Stimulated activated CD4-positive, alpha-beta T cell treated with anti-CD3 and anti-CD28 coated beads, Interleukin-2, amount 100 ng/mL, for 48 hours (primary cell): ENCODE measurements at regions not wholly inside any gene's neighbourhood (a gene's known extent, or its start where the extent isn't known, plus 50 kb on each side); places are given as distances from the start of the nearest gene placed in this dataset.
A peak's percentile ranks its signal among the peaks of the same experiment; 100 is the strongest.

ENCODE experiments used
- DNase-seq, 2 donors: peaks; one replicate each; pipeline ENCODE4 v3.0.0-alpha.2; 2020

- no peak for DNase-seq
Observed at GRCh38 chr10:128994598-128995143, 472.4 kb upstream of the MGMT start.

DNA sequence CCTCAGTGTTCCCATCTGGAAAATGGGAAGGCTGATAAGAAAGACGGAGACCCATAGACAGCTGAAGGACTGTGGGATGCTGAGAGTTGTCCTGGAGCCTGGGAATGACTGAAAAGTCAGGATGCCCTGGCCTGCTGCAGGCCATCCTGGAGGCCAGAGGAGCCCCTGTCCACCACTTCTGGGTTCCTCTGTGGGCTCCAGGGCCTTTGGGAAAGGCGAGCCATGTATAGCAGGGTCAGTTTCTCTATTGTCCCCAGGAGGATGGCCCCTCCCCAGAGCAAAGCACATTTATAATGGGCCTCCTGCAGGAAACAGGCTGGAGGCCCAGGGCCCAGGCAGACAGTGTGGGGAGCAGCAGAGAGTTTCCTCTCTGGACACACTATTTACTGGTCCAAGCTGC is 471.4 kb upstream of the MGMT start:
- DNase-seq = no peak

DNA sequence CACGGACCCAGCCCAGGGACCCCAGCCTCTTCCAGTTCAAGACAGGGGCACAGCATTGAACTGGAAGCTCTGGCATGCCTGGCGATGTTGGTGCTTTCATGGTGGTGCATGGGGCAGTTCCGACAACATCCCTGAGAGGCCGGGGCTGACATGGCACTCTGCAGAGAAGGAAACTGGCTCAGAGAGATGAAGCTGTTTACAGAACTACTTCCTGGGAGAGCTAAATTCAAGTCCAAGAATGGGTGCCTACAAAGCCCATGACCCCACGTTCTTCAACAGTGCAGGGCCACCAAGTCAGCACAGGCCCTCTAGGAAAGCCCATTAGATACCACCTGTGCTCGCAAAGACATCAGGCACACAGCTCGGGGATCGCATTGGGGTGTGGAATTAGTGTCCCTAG is 470.9 kb upstream of the MGMT start:
- no peak for DNase-seq

GRCh38 chr10:128998101-128998805 is 468.8 kb upstream of the MGMT start:
- DNase-seq = no peak

DNA sequence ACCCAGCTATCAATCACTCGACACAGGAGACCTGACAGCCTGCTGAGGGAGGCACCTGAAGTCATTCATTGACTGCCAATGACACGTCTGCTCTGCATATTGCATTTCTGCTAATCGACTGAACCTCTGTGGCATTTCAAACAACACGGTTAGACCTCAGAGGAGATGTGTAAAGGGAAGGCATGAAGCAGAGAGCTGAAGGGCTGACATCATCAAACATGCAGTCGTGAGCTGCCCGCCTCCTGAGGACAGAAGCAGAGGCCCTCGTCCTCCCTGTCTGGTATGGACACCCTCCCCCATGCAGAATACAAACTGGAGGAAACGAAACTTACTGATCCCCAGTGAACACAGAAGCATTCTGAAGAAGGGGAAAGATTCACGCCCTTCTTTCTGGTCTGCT is 462.6 kb upstream of the MGMT start:
- no peak for DNase-seq

GRCh38 chr10:129005080-129005479 is 462.0 kb upstream of the MGMT start:
- no peak for DNase-seq

DNA sequence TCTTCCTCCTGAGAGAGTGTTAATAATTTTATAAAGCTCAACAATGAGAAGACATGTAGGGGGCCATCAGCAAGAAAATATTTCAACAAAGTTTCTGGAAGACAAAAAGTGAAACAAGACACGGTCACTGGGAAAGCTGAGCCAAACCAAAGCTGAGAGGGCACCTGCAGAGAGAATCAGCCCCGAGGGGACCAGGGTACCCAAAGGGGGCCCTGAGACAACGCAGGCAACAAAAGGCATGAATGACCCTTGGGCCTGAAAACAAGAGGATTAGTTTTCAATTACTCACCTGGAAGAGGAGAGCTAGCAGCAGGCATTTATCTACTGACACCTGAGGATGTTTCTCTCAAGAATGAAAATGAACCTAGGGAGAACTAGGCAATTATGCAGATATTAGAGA is 461.2 kb upstream of the MGMT start:
- DNase-seq = no peak

DNA sequence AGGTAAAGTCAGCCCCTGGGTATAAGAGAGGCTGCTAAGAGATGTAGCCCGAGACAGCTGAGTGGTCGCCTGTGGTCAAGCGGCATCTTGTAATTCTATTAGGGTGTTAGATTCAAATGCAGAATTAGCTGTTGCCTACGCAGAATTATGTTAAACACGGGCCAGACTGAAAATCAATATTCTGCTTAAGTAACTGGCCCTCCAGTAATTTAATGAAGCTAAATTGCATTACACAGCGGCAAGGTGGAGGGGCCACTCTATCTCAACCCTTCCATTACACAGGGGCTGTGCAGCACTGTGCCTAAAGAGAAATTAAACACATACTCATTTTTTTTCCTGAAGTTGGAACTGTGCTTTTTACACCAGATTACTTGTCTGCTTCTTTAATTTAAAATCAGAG is 448.5 kb upstream of the MGMT start:
- DNase-seq = no peak

- DNase-seq = no peak
Observed at GRCh38 chr10:129020651-129021330, 446.2 kb upstream of the MGMT start.

- no peak for DNase-seq
Observed at GRCh38 chr10:129021594-129022304, 445.3 kb upstream of the MGMT start.

DNA sequence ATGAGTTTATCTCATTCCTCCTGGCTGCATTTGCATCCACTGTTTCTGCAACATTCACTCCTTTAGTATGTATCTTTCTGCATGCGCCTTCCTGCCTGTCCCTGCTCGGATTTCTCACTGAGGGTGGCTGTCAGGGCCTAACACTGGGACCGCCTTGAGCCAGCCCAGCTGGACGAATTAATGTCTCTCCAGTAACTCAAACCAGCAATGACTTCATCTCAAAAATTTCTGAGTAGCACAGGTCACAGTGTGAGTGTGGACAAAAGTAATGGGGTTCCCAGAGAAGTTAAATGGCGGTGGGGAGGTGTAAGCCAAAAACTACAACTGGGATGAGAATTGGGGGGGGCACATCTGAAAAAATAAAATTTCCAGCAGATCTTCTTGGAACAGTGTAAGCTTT is 444.0 kb upstream of the MGMT start:
- no peak for DNase-seq

- no peak for DNase-seq
Observed at GRCh38 chr10:129024046-129024445, 443.0 kb upstream of the MGMT start.

GRCh38 chr10:129025787-129026186 is 441.3 kb upstream of the MGMT start:
- no peak for DNase-seq

DNA sequence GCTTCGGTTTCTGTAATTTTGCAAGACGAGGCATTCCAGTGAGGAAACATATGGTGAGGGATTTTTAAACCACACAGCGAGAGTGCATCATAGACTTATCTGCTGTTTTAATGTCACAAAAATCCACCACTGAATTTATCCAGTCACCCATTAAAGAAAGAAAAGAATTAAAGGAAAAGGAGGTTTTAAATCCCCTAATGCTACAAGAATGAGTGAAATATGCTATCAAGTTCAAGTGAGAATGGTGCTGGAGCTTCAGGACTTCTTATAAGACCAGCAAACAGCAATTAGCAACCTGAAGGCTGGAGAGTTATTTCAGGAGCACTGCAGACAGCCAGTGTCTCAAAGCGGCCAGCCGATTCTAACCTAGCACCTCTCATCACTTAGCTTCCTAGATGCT is 439.1 kb upstream of the MGMT start:
- no peak for DNase-seq

GRCh38 chr10:129028451-129028850 is 438.6 kb upstream of the MGMT start:
- no peak for DNase-seq

DNA sequence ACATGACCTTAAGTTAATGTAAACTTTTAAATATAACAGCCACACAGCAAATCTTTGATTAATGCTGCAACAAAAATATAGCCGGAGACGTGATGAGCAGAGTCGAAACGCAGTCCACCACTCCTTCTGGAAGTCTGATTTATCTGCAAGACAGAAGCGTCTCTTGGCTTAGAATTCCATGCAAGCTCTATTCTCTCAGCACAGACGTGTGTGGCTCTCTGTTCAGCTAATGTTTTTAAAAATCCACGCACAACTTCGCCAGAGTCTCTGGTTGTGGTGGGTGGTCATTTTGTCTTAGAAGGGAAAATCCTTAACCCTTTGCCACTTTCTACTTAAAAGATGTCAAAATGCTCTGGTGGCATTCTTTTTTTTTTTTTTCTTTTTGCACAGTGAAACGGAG is 438.0 kb upstream of the MGMT start:
- no peak for DNase-seq

DNA sequence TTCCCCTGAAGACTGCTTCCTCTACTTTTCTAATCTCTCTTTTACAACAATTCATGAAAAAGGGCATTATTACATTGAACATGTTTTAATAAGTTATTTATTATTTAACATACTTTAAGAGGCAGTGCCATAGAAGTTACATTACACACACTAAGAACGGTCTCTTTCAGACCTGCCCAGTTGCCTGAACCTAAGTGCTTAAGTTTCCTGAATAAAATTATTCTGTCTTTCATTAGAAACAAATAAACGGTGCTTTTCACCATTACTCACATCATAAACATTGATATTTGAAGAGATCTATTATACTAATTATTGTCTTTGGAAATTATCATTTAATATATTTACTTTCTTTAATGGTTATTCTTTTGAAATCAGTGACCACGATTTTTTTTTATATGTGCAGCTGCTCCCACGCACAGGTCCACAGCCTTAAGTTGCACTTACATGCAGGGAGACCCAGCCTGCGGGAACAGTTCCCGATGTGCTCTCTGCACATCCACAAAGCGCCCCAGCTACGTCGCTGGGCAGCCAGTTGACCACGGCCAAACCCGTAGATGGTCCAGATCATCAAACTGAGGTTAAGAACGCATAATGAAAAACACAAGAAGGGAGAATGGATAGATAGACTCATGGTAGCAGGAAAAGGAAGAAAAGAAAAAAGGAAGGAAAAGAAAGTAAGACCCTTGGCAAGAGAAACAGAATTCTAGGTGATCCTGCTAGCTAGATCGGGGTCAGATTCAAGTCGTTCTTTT is 437.0 kb upstream of the MGMT start:
- DNase-seq = no peak

- DNase-seq = no peak
Observed at GRCh38 chr10:129030603-129030895, 436.5 kb upstream of the MGMT start.

GRCh38 chr10:129030996-129031843 is 435.8 kb upstream of the MGMT start:
- DNase-seq = peak; percentile 32 to 47

DNA sequence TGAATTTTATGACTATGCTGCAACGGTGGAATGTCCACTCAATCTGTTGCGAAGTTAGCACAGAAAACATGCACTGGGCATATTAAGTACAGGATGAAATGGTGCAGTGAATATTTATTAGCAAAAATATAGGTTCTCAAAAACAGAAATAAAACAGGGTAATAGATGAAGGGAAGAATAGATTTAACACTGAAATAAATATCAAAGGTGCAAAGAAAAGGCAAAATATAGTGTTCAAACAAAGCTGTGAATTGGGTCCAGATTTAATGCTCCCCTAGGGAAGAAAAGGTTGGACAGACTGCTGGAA is 435.2 kb upstream of the MGMT start:
- no peak for DNase-seq

DNA sequence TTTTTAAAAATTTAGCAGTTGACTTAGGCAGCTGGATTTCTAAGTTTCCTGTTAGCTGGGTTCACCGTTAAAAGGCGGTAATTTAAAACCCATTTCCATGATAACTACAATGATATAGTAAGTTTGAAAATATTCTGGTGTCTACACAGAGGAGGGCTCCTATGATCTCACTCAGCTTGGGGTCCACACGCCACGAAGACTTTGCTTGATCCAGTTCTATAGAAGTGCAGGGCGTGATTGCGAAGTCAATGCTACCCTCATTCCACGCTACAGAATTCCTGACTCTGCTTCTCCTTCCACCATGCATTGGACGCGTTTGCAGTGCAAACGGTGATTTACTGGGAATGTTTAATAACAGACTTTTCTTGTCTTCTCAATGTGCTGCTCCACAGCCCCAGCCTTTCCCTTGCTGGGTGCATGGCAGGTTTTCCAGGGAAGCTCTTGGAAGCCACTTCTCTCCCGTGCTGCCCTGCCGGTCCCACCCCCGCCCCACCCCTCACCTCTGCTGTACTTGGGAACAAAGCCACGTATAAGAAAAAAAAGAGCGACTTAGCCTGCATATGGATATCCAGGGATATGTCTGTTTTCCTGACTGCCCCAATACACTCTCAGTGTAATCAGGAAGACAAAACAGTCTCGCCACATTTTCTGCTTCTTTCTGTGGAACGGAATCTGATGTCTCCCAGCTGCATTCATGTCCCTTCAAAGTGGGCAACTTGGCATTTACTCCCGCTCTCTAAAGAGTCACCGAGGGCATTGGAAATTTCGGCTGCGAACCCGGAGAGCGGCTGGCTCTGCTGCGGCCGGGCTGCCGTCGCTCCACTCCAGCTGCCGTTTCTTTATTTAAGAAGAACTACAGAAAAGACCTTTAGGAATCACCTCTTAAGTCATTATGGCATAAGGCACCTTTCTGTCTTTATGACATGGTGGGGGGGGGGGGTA is 434.4 kb upstream of the MGMT start:
- DNase-seq = no peak
